Natural killer cell (primary cell): ENCODE measurements at regions not wholly inside any gene's neighbourhood (a gene's known extent, or its start where the extent isn't known, plus 50 kb on each side); places are given as distances from the start of the nearest gene placed in this dataset.

Experiments
- ATAC-seq, 3 donors: fragments of 150-1000 bp in 2 of 3; fragments of 200-7000 bp in 1 of 3; cut with Tn5 transposase; 1 replicate in 1 of 3; 2 replicates in 2 of 3; pipeline ENCODE4 v1.10.0; 2021; ENCODE audit warnings: mild to moderate bottlenecking in 2 of 3, moderate library complexity in 2 of 3
- DNase-seq, 2 donors: peaks; one replicate each; pipeline versions ENCODE4 v3.0.0 to v3.0.0-alpha.2; 2013 to 2021; ENCODE audit warnings: mixed read lengths in 1 of 2
- H3K27ac ChIP-seq: one replicate; pipeline ENCODE4 v1.5.1; 2013; ENCODE audit warnings: mild to moderate bottlenecking, low read length
- H3K27me3 ChIP-seq: one replicate; pipeline ENCODE4 v1.6.1; 2013; ENCODE audit warnings: low read length; ENCODE audit not compliant: control insufficient read depth, insufficient read depth
- H3K36me3 ChIP-seq: one replicate; pipeline ENCODE4 v1.6.1; 2013; ENCODE audit warnings: low read length; ENCODE audit not compliant: control insufficient read depth, insufficient read depth
- H3K4me1 ChIP-seq: one replicate; pipeline ENCODE4 v1.6.1; 2013; ENCODE audit warnings: low read length; ENCODE audit not compliant: control insufficient read depth, insufficient read depth
- H3K4me3 ChIP-seq: one replicate; pipeline ENCODE4 v1.5.1; 2013; ENCODE audit warnings: low read length
- H3K9me3 ChIP-seq: one replicate; pipeline ENCODE4 v1.6.1; 2013; ENCODE audit warnings: low read length; ENCODE audit not compliant: control insufficient read depth, insufficient read depth
- H3K27ac Mint-ChIP-seq, 2 donors: one replicate each; pipeline ENCODE4 v1.8.0; 2022; ENCODE audit warnings: mild to moderate bottlenecking in 2 of 2, mixed read lengths in 2 of 2, moderate library complexity in 1 of 2
- H3K27me3 Mint-ChIP-seq, 2 donors: one replicate each; pipeline ENCODE4 v1.8.0; 2022; ENCODE audit warnings: low read depth in 2 of 2, mixed read lengths in 2 of 2
- H3K36me3 Mint-ChIP-seq: one replicate; pipeline ENCODE4 v1.8.0; 2022; ENCODE audit warnings: mixed read lengths
- H3K4me1 Mint-ChIP-seq, 2 donors: one replicate each; pipeline ENCODE4 v1.8.0; 2022; ENCODE audit warnings: mixed read lengths in 2 of 2
- H3K4me3 Mint-ChIP-seq: one replicate; pipeline ENCODE4 v1.8.0; 2022; ENCODE audit warnings: mild to moderate bottlenecking, moderate library complexity, mixed read lengths
- H3K9me3 Mint-ChIP-seq, 2 donors: one replicate each; pipeline ENCODE4 v1.8.0; 2022; ENCODE audit warnings: mixed read lengths in 2 of 2
- WGBS: methylation state at CpG from one replicate; pipeline ENCODE4 v1.1.7; 2013; ENCODE audit warnings: missing lambda C conversion rate; ENCODE audit not compliant: insufficient coverage; 5-methylcytosine and 5-hydroxymethylcytosine counted together
- intact Hi-C: fragments of 100-400 bp; cut with micrococcal nuclease; formaldehyde crosslinking; loops from one replicate; pipeline ENCODE4 v1.14.2; 2022
- TF ChIP-seq, protein P1 (sequence below): fragments of 200-600 bp; IDR thresholded peaks from one replicate; pipeline ENCODE4 v1.8.0; 2022; ENCODE audit warnings: antibody characterized with exemption

DNA sequence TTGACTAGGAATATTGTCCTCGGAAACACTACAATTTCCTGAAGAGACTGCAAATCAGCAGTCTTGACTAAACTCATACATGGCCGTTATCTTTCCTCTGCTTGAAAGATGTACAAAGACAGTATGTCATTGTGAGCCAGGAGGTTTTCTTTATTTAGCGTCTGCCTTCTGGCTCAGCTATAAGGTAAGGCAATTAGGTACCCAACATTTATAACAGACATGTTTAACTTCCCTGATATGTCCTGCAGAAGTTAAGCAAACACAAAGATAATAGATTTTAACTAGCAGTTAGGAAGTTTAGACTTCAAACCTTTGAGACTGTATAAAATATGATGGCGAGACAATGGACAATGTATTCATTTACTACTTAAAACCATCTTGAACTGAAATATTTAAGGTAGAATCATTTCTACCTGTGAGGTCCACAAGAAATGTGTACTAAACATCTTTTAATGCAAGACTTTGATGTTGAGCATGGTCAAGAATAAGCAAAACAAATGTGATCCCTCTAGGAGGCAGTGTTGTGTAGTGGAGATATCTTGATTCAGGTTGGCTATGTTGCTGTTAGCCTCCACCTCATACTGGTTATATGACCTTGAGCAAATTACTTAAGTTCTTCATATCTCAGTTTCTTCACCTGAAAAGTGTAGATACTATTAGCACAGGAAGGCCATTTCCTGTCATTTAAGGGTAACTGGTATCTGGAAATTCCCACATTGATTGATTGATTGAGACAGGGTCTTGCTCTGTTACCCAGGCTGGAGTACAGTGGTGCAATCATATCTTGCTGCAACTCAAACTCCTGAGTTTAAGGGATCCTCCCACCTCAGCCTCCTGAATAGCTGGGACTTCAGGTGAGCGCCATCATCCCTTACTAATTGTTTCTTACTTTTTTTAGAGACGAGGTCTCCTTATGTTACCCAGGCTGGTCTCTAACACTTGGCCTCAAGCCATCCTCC is 96.3 kb upstream of the EEA1 start:
- Histone ChIP-seq H3K4me3 (no peak overlapping the region), H3K4me1 (no peaks in the 10 kb centered on the region), H3K27ac (no peak overlapping the region), H3K27me3 (no peaks in the 10 kb centered on the region), H3K9me3 (no peaks in the 10 kb centered on the region), H3K36me3 (no peaks in the 10 kb centered on the region)
- no peaks in the 10 kb centered on the region for H3K9me3 Mint-ChIP-seq
- ATAC-seq (peak in 1 of 3 donors; percentile 44), DNase-seq (peak in 1 of 2 donors; percentile 41)
- intact Hi-C loops, result no loop called here
- no peaks in the 10 kb centered on the region for H3K4me1 Mint-ChIP-seq
- H3K27ac Mint-ChIP-seq, result no peak overlapping the region
- H3K36me3 Mint-ChIP-seq, result no peaks in the 10 kb centered on the region
- TF ChIP-seq, protein P1, sequence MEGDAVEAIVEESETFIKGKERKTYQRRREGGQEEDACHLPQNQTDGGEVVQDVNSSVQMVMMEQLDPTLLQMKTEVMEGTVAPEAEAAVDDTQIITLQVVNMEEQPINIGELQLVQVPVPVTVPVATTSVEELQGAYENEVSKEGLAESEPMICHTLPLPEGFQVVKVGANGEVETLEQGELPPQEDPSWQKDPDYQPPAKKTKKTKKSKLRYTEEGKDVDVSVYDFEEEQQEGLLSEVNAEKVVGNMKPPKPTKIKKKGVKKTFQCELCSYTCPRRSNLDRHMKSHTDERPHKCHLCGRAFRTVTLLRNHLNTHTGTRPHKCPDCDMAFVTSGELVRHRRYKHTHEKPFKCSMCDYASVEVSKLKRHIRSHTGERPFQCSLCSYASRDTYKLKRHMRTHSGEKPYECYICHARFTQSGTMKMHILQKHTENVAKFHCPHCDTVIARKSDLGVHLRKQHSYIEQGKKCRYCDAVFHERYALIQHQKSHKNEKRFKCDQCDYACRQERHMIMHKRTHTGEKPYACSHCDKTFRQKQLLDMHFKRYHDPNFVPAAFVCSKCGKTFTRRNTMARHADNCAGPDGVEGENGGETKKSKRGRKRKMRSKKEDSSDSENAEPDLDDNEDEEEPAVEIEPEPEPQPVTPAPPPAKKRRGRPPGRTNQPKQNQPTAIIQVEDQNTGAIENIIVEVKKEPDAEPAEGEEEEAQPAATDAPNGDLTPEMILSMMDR, result no peak
- no peak overlapping the region for H3K4me3 Mint-ChIP-seq
- peaks cover 2 to 7% of the 10 kb centered on the region in 2 donors for H3K27me3 Mint-ChIP-seq
- WGBS, result 97% methylated on average over 5 of the region's 6 CpGs

DNA sequence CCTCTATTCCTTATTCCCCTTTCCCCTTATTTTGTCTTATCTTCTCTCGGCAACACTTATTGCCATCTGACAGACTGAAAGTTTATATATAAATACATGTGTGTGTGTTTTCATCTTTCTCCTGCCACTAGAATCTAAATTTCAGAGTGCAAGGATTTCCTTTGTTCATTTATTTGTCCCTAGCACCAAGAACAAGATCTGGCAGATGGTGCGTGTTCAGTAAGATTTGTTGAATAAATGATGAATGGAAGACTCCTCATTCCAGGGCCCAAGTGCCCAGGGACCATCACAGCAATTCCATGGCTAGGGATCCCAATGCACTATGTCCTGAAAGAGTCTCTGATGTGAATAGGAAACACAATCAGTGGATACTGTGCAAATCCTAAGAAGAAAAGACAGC is 97.9 kb upstream of the EEA1 start:
- H3K9me3 Mint-ChIP-seq, result no peaks in the 10 kb centered on the region
- Histone ChIP-seq H3K4me1 (no peaks in the 10 kb centered on the region), H3K27me3 (no peaks in the 10 kb centered on the region), H3K36me3 (no peaks in the 10 kb centered on the region), H3K4me3 (no peak overlapping the region), H3K27ac (no peak overlapping the region), H3K9me3 (no peaks in the 10 kb centered on the region)
- DNase-seq (no peak), ATAC-seq (no peak)
- intact Hi-C loops, result no loop called here
- H3K27ac Mint-ChIP-seq, result no peak overlapping the region
- no peaks in the 10 kb centered on the region for H3K36me3 Mint-ChIP-seq
- peaks cover 0 to 7% of the 10 kb centered on the region in 2 donors for H3K27me3 Mint-ChIP-seq
- H3K4me1 Mint-ChIP-seq, result no peaks in the 10 kb centered on the region
- WGBS, result 71% methylated on average over 1 of the region's 2 CpGs
- TF ChIP-seq, protein P1, result no peak
- H3K4me3 Mint-ChIP-seq, result no peak overlapping the region

DNA sequence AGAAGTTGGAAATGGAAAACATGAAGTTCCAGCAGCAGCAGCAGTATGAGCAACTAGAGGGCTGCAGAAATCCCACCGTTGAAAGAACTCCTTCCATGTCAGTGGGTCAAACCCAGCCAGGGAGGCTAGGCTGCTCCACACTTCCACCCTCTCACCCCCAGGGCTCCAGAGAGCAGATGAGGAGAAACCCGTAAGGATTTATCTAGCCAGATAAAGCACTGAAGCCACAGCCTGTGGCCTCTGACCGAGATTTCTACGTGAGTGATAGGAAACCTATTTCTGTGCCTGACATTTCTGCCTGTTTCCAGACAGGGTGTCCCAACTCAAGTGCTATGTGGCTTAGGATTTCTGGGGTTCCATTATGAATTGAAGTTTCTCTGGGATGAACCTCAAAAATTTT is 100.0 kb upstream of the EEA1 start:
- Mint-ChIP-seq H3K4me1 (no peaks in the 10 kb centered on the region), H3K36me3 (no peaks in the 10 kb centered on the region), H3K9me3 (no peaks in the 10 kb centered on the region), H3K4me3 (no peak overlapping the region), H3K27me3 (peaks cover 2 to 7% of the 10 kb centered on the region in 2 donors), H3K27ac (no peak overlapping the region)
- Histone ChIP-seq H3K36me3 (no peaks in the 10 kb centered on the region), H3K27me3 (no peaks in the 10 kb centered on the region), H3K27ac (no peak overlapping the region), H3K4me3 (no peak overlapping the region), H3K4me1 (no peaks in the 10 kb centered on the region), H3K9me3 (no peaks in the 10 kb centered on the region)
- WGBS, result 85% methylated on average over 4 of the region's 4 CpGs
- intact Hi-C loops, result no loop called here
- TF ChIP-seq, protein P1, result no peak
- ATAC-seq, result no peak
- DNase-seq, result no peak
